Endometrium (tissue), 2 donors: ENCODE measurements at regions not wholly inside any gene's neighbourhood (a gene's known extent, or its start where the extent isn't known, plus 50 kb on each side); places are given as distances from the start of the nearest gene placed in this dataset.
"Not testable (repeated sequence)": the region's sequence is repeated elsewhere in the genome, so short reads cannot be mapped to it uniquely, and the experiment has no call there.

Experiments used
- FAIRE-seq: peaks from 2 replicates; lab custom pipeline; 2012; peaks lifted over from hg19 to GRCh38; lab: Jason Lieb, UNC
- donor health status: control.
- donor health status: control.

DNA sequence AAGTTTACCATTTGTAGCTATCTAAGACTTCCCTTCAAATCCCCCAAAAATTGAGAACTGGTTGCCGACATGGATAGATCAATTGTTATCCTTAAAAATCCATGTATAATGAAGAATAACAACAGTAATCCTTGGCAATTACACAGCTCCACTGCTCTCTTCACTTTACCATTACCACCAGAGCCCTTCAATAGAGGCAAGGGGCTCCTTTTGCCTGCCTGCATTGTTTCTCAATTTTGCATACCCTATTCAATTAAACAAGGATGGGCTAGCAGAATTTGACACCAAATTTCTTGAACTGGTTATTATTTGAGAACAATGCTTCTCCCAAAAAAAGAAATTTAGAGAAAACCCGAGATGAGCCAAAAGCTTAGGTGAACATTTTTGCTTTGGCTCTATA lies 387.8 kb upstream of the PKN2 start:
- no peak for FAIRE-seq

- FAIRE-seq: no peak
These were observed 387.4 kb upstream of the PKN2 start for GRCh38 chr1:88296642-88297041.

GRCh38 chr1:88298506-88298905 lies 385.6 kb upstream of the PKN2 start:
- FAIRE-seq: no peak

- FAIRE-seq: no peak
These were observed 383.3 kb upstream of the PKN2 start for GRCh38 chr1:88300752-88301263.

DNA sequence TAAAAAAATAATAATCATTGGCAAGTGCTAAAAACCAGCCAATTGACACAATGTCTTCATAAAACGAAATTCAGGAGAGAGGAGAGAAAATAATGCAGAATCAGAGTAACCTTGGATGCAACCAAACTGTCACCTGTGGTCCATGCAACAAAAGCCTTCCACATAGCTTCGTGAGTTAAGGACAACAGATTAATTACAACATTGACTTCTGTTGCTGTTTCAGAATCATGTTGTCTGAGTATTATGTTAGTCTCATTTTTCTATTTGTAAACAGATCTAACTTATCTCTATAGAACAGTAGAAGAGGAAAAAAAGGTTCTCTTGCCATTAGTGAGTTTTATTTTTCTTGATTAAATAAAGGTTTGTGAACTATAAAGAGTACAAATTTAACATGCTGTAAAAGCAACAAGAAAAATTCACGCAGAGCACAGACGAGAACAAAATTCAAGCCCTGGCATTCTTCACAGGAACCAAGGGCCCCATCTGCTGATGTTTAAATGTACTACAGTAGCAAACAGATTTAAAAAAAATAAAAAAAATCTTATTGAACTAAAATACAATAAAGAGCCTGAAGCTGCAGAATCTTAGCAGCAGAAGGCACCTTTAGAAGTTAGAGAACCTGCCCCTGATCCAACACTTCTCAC lies 381.1 kb upstream of the PKN2 start:
- peak; percentile 93 for FAIRE-seq

- FAIRE-seq: no peak
These were observed 372.8 kb upstream of the PKN2 start for GRCh38 chr1:88311265-88311664.

DNA sequence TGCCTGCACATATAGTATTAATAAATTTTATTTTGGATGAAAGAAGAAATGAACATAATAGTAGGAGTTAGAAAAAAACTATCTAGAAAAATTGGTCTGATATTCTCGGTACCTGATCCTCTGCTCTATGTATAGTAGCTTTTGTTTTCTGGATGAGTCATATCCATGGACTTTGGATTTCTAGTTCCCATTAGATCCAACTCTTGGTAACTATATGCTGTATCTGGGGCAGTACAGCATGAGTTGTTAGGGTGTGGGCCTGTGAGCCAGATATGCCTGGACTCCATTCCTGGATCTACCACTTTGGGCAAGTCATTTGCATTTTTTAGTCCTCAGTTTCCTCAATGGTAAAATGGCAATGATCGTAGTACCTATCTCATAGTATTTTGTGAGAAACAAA lies 372.2 kb upstream of the PKN2 start:
- FAIRE-seq: no peak

- FAIRE-seq: no peak
These were observed 366.7 kb upstream of the PKN2 start for GRCh38 chr1:88317396-88317795.

- FAIRE-seq: no peak
These were observed 365.3 kb upstream of the PKN2 start for GRCh38 chr1:88318740-88319139.

DNA sequence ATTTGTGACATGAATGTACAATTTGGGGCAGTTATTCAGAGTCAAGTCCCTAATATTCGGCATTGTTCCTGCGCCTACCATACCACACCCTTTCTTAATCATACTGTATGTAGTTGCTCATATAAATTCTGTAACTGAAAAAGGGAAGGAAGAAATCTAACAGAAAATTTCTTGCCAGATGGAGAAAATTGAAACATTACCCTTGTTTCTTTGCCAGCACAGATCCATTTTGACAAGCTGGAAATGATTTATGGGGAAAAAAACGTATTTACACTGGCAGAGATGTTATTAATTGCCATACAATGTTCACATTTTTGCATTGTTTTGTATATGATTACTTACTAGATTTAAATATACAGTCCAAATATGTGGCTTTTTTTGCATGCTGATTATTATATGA lies 363.8 kb upstream of the PKN2 start:
- no peak for FAIRE-seq

GRCh38 chr1:88321706-88322105 lies 362.4 kb upstream of the PKN2 start:
- FAIRE-seq: no peak

- no peak for FAIRE-seq
These were observed 359.2 kb upstream of the PKN2 start for GRCh38 chr1:88324899-88325298.

GRCh38 chr1:88327391-88328267 lies 356.4 kb upstream of the PKN2 start:
- FAIRE-seq: peak; percentile 87

DNA sequence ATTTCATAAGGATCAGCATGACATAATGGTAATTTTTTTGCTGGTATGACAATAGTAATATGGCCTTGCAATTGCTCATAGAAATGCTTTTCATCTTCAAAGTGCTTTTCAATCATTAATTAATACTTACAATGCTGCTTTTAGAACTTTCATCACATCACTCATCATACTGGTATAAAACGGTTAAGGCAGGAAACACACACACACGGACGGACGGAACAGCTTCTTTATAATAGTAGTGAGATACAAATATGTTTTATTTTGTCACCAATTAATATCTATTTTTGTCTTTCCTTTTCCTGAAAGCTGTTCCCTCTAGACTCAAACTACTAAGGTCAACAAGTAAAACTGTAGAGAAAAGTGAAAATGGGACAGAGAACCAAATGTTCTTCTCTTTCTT lies 353.9 kb upstream of the PKN2 start:
- FAIRE-seq: no peak

- FAIRE-seq: no peak
These were observed 350.9 kb upstream of the PKN2 start for GRCh38 chr1:88333086-88333695.

- FAIRE-seq: no peak
These were observed 342.6 kb upstream of the PKN2 start for GRCh38 chr1:88341447-88341846.

DNA sequence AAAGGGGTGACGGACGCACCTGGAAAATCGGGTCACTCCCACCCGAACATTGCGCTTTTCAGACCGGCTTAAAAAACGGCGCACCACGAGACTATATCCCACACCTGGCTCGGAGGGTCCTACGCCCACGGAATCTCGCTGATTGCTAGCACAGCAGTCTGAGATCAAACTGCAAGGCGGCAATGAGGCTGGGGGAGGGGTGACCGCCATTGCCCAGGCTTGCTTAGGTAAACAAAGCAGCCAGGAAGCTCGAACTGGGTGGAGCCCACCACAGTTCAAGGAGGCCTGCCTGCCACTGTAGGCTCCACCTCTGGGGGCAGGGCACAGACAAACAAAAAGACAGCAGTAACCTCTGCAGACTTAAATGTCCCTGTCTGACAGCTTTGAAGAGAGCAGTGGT lies 342.0 kb upstream of the PKN2 start:
- not testable (repeated sequence) for FAIRE-seq

GRCh38 chr1:88350648-88351047 lies 333.4 kb upstream of the PKN2 start:
- no peak for FAIRE-seq

DNA sequence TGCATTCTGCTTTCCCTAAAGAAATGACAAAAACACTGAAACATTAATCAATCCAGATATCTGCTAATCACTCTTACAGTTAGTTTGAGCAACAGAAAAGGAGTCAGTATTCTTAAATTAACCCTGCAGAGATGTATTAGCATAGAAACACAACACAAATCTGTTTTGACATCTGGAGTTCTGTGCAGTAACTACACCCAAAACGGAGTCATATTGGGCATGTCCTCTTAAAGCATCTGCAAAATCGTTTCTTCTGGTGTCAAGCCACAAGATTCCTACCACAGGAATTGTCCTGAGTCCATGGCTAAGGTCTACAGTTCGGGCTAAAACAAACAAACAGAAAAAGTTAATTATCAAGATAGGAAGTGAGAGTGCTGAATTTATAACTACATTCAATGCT lies 332.1 kb upstream of the PKN2 start:
- FAIRE-seq: no peak

- no peak for FAIRE-seq
These were observed 329.8 kb upstream of the PKN2 start for GRCh38 chr1:88354256-88354655.

- peak; percentile 91 for FAIRE-seq
These were observed 326.3 kb upstream of the PKN2 start for GRCh38 chr1:88357729-88358128.

- no peak for FAIRE-seq
These were observed 312.5 kb upstream of the PKN2 start for GRCh38 chr1:88371436-88372023.

DNA sequence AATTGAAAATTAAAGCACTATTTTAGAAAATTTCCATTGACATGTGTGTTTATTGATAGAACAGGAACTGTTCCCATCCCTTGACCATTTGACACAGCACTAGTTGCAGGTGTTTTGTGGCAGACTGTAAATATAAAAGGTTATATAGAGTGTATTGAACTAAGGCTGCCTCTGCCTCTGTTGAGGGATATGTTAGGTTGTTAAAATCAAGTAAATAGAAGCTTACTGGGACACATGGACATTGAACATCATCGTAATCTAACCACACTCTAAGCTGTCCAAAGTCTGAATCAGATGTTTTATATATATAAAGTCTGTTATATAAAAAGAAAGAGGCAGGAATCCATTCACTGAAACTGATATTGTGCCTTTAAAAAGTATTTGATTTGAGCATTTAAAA lies 308.1 kb upstream of the PKN2 start:
- no peak for FAIRE-seq
